CD4-positive, alpha-beta T cell treated with Interleukin-15 for 4 hours (primary cell): ENCODE measurements at regions not wholly inside any gene's neighbourhood (a gene's known extent, or its start where the extent isn't known, plus 50 kb on each side); places are given as distances from the start of the nearest gene placed in this dataset.

Experiments
- DNase-seq: peaks from one replicate; pipeline ENCODE4 v3.0.0-alpha.2; 2020; ENCODE audit warnings: low spot score

DNA sequence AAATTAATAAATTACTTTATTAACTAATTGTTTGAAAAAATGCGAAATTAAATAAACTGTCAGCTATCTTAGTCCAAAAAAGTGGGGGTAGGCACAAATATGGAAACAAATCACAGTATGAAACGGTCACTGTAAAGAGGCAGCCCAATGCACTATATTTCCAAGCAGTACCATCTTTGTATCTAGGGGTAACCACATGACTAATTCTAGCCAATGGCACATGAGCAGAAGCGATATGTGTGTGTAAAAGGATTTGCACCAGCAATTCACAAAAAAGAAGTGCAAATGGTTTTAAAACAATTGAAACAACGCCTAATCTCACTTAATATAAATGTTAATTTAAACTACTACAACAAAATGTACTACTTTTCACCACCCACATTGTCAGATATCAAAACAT, 129.5 kb upstream of the PRNP start:
- DNase-seq: no peak

DNA sequence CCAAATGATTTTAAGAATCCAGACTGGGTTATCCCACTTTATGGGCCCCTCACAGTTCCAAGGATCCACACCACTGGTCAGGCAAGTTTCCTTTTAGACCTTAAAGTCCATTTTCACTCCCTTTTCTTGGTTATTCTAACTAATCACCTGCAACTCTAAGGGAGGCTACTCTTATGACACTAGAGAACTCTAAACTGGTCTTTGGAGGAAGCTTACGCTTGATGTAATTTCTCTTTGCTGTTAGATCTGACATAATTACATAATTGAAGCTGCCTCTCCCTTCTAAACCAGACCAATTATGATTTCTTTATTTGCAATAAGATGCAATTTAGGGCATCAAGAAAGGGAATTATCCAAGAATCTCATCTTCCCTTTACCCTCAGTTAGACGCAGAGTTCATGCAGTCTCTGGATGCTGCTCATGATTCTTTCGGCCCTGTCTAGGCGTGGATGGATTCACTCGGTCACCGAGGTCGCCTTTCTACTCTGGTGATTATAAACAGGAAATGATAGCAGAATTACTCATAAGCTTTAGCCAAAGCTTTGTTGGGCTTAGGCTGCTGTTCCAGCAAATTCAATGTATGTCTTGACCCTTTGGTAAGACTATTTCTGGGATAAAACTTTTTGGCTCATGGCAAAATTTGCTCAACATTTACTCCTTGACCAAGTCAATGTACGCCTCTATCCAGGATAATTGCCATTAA, 130.9 kb upstream of the PRNP start:
- DNase-seq: no peak

DNA sequence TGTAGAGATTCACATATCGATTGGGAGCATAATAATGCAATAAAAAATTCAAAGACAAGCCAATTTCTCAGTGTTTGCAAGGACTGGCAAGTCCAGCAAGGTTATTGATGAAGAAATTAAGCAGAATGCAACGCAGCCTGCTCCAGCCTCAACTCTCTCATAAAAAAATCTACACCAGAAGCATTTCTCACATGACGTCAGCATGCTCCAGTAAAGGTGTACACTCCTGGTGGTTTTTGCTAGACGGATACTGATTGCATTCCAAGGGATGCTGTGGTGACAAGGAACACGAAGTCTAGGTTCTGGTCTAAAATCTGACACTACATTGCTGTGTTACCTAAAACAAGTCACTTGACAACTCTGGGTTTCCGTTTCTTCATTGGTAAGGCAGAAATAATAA, 131.9 kb upstream of the PRNP start:
- DNase-seq: no peak

DNA sequence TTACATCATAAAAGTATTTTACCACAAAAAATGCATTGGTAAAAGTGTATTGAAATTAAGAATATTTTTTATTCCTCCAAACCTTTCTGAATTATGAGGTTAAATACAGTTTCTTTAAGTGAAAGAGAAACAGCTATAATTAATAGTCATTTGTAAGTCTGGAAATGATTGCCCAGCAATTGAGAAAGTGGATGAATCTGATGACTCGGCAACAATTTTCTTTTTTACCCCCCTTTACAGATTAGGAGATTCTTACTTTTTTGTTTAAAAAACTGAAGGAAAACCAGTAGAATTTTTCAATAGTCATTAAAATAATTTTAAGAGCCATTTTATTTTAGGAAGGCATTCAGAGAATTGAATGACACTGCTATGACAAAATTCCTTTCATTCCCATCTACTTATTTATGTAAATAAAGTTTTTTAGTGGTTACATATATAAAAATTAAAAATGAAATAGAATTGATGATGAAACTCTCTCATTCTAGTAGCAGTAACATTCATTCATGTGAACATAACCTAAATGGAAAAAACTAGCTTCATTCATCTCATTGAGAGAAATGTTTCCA, 134.1 kb upstream of the PRNP start:
- no peak for DNase-seq

DNA sequence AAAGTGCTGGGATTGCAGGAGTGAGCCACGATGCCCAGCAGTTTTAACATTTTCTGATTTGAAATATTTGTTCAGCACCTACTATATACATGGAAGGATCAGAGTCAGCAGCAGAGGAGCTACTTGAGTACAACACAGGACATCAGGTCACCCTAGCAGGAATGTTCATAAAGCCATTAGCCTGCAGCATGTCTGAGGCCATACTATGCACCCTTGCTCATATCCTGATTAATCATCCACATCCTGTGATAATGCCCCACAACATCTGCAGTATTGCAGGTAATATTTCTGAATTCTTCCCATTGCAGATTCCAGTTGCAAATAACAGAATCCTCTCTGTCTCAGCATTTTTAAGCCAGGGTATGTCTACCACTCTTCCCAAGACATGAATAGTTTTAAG, 135.5 kb upstream of the PRNP start:
- no peak for DNase-seq

DNA sequence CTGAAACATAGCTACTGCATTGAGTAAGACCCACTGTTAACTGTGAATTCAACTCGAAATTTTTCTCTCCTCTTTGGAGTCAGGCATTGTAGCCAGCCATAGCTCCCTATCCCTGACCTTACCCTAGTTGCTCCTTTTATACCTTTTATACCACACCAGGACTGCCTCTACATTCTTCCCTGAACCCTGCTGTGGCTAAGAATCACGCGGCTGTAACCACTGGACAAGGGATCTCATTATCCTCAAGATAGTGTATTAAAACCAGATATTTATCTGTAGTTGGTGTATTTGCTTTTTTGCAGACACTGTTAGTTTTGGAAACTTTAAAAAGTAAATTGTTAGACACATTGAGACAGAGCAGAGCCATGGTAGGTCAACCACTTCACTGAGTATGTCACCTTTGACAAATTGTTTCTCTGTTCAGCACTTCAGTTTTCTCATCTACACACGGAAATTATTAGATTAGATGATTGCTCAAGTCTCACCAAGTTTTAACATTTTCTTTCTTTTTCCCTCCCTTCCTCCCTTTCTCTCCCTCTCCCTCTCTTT, 136.5 kb upstream of the PRNP start:
- no peak for DNase-seq

DNA sequence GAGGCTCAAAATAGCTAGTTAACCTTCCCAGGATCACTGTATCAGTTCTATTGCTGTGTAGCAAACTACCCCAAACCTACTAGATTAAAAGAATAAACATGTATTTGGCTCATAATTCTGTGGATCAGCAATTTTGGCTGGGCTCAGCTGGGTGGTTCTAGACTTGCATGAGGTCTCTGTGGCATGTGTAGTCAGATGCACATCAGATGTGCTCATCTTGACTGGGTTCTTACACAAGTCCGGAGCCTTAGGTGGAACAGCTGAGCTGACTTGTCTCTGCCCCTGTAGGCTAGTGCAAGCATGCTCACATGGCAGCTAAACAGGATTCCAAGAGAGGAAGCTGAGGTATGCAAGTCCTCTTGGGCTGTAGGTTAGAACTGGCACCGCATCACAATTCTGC, 137.7 kb upstream of the PRNP start:
- no peak for DNase-seq

DNA sequence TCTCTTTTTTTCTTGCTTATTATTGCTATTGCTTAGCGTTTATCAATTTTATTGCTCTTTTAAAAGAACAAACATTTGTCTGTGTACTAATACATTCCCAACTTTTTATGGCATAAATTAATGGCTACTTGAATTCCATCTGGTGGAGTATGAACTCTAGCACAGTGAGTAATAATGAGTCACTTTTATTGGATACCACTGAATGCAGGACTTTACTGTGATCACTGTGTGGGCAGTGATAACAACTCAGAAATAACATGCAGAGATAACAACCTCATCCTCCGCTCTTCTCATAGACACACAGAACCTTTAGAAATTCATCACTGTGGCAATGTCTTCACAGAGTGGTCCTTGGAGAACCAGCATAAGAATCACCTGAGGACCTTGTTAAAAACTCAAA, 139.5 kb upstream of the PRNP start:
- no peak for DNase-seq

DNA sequence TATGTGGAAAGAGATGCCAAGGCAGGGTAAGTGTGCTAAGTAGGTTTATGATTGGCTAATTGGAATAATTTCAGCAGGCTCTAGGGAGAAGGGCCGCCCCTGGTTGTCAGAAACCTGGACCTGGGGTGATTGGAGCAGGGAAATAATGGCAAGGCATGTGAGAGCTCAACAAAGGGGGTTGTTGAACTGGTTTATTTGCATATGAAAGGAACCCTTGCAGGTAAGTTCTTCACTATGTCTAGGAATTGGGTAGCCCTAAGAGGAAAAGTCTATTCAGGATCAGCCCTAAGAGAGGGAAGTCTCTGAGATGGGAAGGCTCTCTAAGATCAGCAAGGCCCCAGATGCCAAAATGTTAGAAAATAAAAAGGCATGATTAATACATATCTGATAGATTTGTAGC, 139.9 kb upstream of the PRNP start:
- no peak for DNase-seq

DNA sequence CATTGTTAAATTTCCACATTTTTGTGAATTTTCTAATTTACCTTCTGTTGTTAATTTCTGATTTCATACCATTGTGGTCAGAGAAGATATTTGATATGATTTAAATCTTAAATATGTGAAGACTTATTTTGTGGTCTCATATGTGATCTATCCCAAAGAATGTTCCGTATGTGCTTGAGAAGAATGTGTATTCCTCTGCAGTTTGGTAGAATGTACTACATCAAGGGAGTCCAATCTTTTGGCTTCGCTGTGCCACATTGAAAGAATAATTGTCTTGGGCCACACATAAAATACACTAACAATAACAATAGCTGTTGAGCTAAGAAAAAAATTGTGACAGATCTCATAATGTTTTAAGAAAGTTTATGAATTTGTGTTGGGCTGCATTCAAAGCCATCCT, 140.7 kb upstream of the PRNP start:
- no peak for DNase-seq

DNA sequence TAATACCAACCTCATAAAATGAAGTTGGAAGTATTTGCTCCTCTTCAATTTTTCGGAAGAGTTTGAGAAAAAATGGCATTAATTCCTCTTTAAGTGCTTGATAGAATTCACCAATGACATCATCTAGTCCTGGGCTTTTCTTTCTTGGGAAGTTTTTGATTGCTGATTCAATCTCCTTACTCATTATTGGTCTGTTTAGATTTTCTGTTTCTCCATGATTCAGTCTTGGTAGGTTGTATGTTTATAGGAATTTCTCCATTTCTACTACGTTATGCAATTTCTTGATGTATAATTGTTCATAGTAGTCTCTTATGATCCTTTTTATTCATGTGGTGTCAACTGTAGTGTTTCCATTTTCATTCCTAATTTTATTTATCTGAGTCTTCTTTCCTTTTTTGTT, 141.5 kb upstream of the PRNP start:
- DNase-seq: no peak

DNA sequence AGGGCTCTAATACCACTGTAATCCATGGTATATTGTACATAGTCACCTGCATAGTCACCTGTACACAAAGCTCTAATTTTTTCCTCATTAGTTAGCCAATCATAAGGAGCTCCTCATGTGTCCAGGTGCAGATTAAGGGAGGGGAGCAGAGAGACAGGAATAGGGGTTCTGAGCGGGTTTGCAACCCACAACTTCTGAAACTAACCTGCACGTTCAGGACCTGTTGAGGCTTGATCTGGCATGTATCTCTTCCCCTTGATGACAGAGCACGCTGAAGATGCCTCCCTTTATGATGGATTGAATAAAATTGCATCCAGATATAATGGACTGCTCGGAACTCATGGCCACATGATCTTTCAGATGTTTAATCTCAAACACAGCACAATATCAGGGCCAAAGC, 144.0 kb upstream of the PRNP start:
- DNase-seq: no peak

DNA sequence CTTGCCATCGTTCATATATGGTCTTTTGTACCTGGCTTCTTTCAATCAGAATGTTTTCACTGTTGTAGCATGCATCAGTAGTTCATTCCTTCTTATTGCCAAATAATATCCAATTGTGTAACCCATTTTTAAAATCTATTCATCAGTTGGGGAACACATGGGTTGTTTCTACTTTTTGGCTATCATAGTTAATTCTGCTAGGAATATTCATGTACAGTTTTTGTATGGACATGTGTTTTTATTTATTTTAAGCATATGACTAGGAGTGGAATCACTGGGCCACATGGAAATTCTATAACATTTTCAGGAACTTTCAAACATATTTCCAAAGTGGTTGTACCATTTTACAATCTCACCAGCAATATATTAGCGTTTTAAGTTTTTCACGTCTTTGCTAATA, 151.9 kb upstream of the PRNP start:
- no peak for DNase-seq

DNA sequence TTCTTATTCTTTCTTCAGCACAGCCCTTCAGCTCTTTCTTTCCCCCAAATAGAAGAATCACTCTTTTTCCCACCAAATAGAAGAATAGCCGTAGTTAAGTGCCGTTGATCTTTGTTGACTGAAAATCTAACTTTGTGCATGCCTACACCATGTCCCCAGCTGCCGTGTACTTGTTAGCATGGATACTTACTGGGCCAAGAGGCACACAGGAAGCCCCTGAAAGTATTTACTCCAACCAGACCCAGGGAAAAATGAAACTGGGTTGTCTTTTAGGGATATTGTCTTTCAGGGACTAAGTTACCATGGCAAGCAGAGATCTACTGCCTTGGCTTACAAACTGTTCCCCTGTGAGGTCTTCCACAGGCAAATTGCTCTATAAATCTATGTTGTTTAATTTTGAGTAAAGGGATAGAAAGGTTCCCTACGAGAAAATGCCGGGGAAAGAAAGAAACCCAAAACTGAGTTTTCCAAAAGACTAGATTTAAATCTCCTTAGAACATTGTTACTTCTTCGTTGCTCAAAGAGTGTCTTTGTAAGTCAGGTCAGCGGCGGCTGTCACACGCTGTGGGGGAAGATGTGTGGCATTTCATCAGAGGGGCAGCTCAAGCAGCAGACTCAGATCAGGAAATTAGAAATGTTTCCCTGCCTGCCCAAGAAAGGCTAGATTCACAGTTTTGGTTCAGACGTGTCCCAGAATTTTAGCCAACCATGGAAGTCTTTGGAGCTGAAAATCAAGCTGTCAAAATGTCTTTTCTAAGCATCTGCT, 152.7 kb upstream of the PRNP start:
- DNase-seq: no peak

DNA sequence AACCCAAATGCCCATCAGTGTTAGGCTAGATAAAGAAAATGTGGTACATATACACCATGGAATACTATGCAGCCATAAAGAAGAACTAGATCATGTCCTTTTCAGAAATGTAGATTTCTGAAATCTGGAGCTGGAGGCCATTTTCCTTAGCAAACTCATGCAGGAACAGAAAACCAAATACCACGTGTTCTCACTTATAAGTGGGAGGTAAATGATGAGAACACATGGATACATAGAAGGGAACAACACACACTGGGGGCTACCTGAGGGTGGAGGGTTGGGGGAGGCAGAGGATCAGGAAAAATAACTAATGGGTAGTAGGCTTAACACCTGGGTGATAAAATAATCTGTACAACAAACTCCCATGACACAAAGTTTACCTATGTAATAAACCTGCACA, 153.5 kb upstream of the PRNP start:
- DNase-seq: no peak

DNA sequence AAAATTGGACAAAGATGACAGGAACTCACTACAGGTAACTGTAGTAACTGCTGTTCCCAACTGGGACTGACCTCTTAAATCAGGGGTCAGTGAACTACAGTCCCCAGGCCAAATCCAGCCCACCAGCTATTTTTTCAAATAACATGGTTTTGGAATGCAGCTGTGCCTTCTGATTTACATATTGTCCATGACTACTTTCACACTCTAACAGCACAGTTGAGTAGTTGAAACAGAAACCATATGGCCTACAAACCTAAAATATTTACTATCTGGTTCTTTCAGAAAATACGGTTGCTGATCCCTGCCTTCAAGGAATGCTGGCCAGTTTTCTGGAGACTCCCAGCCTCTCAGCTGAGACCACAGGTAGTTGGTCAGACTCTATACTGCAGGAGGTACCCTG, 161.5 kb upstream of the PRNP start:
- DNase-seq: no peak

DNA sequence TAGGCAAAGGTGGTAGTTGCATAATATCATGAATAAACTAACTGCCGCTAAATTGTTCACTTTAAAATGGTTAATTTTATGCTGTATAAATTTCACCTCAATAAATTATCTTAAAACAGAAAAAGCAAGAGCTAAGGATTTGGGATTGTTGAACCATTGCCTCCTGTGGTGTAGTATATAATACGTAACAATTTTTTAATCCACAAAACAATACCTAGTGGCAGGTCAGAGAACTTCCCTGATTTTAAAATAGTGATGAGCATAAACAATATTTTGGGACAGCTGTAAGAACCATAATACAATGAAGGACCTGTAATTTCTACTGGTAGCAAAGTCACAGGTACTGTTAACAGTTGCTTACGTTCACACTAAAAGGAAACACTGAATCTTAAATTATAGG, 161.9 kb upstream of the PRNP start:
- DNase-seq: no peak

DNA sequence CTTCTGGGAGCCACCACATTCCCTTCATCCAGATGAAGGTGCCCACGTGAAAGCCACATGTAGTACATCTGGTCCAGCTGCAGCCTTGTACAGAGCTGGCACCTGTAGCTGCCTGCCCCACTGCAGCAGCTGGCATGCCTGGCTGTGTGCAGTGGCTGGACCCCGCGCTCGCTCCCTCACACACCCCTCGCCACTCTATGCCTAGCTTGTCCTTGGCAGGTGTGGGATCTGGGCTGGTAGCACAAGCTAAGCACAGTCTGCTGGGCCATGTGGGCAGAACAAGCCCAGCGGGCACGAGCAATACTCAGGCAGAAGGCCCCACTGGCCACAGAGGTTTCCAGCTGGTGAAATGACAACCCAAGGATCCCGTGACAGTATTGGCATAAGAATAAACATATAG, 163.9 kb upstream of the PRNP start:
- DNase-seq: no peak

DNA sequence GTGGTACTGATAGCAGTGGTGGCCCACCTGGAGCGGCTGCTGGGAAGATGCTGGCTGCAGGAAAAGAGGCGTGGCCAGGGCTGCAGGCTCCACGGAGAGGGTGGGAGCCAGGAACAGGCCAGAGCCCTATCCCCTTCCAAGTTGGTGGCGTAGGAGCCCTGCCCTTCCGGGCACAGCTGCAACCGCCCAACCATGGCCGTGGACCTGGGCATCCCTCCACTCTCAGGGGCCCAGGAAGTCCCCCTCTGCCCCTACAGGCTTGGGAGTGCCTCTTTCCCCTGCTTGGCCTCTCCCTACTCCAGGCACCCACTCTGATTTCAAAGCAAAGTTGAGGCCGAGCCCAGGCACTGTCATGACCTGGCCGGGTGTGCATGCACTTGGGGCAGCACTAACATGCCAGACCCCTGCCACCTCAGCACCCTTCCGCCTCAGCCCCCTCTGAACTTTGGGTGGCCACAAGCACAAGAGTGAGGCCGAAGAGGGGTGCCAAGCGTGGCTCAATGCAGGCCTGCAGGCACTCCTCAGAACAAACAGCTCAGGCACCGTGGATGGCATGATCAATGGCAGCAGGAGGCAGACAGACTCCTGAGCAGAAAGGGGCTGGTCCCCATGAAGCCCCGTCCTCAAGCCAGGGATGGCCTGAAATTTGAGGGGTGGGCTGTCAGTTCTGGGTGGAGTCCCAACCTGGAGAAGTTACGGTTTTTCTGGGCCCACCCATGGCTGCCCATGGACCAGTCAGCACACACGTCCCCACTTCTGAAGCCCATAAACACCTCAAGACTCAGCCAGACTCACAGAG, 164.9 kb upstream of the PRNP start:
- DNase-seq: no peak

DNA sequence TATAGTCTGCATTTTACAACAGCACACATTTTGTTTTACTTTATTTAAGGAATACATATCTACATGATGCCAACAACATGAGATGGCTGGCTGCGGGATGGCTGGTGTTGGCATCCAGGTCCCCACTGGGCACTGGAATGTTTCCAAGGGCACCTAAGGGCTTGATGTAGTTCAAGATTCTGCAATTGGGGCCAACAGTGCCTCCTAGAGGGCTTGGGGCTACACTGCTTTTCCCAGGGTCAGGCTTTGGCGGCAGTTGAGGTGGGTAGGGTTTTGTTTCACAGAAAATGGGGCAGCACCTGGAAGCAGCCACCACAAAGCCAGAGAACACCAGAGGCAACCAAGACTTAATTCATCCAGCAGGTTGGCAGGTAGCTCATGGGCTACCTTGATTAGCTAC, 166.7 kb upstream of the PRNP start:
- no peak for DNase-seq

DNA sequence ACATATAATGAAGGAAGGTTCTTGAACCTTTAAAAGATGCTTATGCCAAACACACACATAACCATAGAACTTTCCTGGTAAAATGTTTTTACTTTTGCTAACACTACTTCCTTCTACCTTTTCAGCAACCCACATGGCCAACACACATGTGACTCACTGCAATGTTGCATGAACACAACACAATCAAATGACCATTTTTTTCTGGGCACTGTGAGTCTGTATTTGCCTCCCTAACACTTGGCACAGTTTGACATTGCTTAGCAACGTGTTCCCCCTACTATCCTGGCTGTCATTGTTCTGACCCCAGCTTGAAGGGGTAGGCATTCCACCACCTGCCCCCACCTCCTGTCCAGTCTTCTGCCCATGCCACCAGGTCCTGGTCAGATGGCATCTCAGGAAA, 169.4 kb upstream of the PRNP start:
- no peak for DNase-seq

DNA sequence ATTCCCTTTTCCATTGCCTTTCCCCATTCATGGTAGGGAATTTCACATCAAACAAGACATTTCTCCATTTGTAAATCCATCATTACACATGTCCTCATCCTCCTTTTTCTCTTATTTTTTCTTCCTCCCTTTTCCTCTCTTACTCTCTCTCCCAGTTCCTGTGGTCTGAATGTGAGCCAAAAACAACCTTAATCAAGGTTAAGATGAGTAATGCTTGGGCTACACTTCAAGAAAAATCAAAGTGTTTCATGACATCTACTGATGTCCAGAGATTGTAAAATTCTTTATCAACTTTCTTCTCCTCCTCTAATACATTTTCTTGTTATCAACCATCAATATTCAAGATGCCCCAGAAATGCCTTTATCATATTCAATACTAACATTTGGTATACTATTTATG, 172.5 kb upstream of the PRNP start:
- DNase-seq: no peak
